KMS-11 (cell line): ENCODE measurements at regions not wholly inside any gene's neighbourhood (a gene's known extent, or its start where the extent isn't known, plus 50 kb on each side); places are given as distances from the start of the nearest gene placed in this dataset.

ENCODE experiments used
- H2AFZ ChIP-seq: fragments of 200-600 bp; sonication (generic); 2 replicates; pipeline ENCODE4 v1.6.1; 2016; ENCODE audit warnings: antibody characterized with exemption, mixed run types, low read depth
- H3K27ac ChIP-seq: fragments of 200-600 bp; sonication (generic); 2 replicates; pipeline ENCODE4 v1.6.1; 2016; ENCODE audit warnings: mild to moderate bottlenecking, mixed run types
- H3K27me3 ChIP-seq: fragments of 200-600 bp; sonication (generic); 2 replicates; pipeline ENCODE4 v1.6.1; 2017; ENCODE audit warnings: mild to moderate bottlenecking, low read depth, mixed run types, moderate library complexity; ENCODE audit not compliant: insufficient read depth
- H3K36me3 ChIP-seq: fragments of 200-600 bp; sonication (generic); 2 replicates; pipeline ENCODE4 v1.6.1; 2017; ENCODE audit warnings: mild to moderate bottlenecking, mixed run types; ENCODE audit not compliant: insufficient read depth
- H3K4me1 ChIP-seq: fragments of 200-600 bp; sonication (generic); 2 replicates; pipeline ENCODE4 v1.6.1; 2016; ENCODE audit warnings: mild to moderate bottlenecking, low read depth, mixed run types; ENCODE audit not compliant: poor library complexity, severe bottlenecking
- H3K4me2 ChIP-seq: fragments of 200-600 bp; sonication (generic); 2 replicates; pipeline ENCODE4 v1.7.0; 2016; ENCODE audit warnings: mild to moderate bottlenecking, mixed run types
- H3K4me3 ChIP-seq: fragments of 200-600 bp; sonication (generic); IDR thresholded peaks from 2 replicates; pipeline ENCODE4 v1.6.1; 2017; ENCODE audit warnings: low read depth, low read length, mixed read lengths; ENCODE audit not compliant: insufficient read depth
- H3K79me2 ChIP-seq: fragments of 200-600 bp; sonication (generic); 2 replicates; pipeline ENCODE4 v1.6.1; 2016; ENCODE audit warnings: low read depth, mixed run types; ENCODE audit not compliant: insufficient read depth
- H3K9ac ChIP-seq: fragments of 200-600 bp; sonication (generic); 2 replicates; pipeline ENCODE4 v1.6.1; 2016; ENCODE audit warnings: mild to moderate bottlenecking, mixed run types
- H4K20me1 ChIP-seq: fragments of 200-600 bp; sonication (generic); 2 replicates; pipeline ENCODE4 v1.6.1; 2016; ENCODE audit warnings: mild to moderate bottlenecking, mixed run types; ENCODE audit not compliant: insufficient read depth
- CTCF ChIP-seq: fragments of 200-600 bp; sonication (generic); conservative IDR thresholded peaks from 2 replicates; pipeline ENCODE4 v1.6.1; 2017; ENCODE audit warnings: low read depth, mild to moderate bottlenecking, antibody characterized with exemption, low read length, moderate library complexity, mixed read lengths

- H3K4me2 ChIP-seq: peak overlapping the region; percentile 39; the same call in 1 of the 2 replicates
- no peaks in the 10 kb centered on the region for H3K36me3 ChIP-seq
- H3K4me1 ChIP-seq: peaks cover 26% of the 10 kb centered on the region
- H3K4me3 ChIP-seq: no peak overlapping the region
- TF ChIP-seq CTCF: no peak
- H3K79me2 ChIP-seq: no peaks in the 10 kb centered on the region
- H2AFZ ChIP-seq: no peak overlapping the region; the same call in 1 of the 2 replicates
- H3K27me3 ChIP-seq: no peaks in the 10 kb centered on the region
- no peaks in the 10 kb centered on the region for H4K20me1 ChIP-seq
- H3K9ac ChIP-seq: no peak overlapping the region
- peak overlapping the region; percentile 30; the same call in 1 of the 2 replicates for H3K27ac ChIP-seq
Measured at GRCh38 chrX:43345166-43345565, 310.9 kb upstream of the MAOA start.

GRCh38 chrX:43349363-43349762 is 306.7 kb upstream of the MAOA start:
- H3K79me2 ChIP-seq: no peaks in the 10 kb centered on the region
- H3K4me2 ChIP-seq: no peak overlapping the region
- no peaks in the 10 kb centered on the region for H3K36me3 ChIP-seq
- H3K27ac ChIP-seq: no peak overlapping the region
- H3K9ac ChIP-seq: no peak overlapping the region
- H2AFZ ChIP-seq: no peak overlapping the region
- peak; percentile 75 for TF ChIP-seq CTCF
- H3K4me3 ChIP-seq: no peak overlapping the region
- peaks cover 17% of the 10 kb centered on the region for H3K4me1 ChIP-seq
- H3K27me3 ChIP-seq: no peaks in the 10 kb centered on the region
- H4K20me1 ChIP-seq: no peaks in the 10 kb centered on the region

GRCh38 chrX:43350935-43351334 is 305.2 kb upstream of the MAOA start:
- H2AFZ ChIP-seq: no peak overlapping the region
- H3K4me3 ChIP-seq: no peak overlapping the region
- H3K4me1 ChIP-seq: peaks cover 1% of the 10 kb centered on the region
- no peak overlapping the region for H3K27ac ChIP-seq
- H3K79me2 ChIP-seq: no peaks in the 10 kb centered on the region
- no peak overlapping the region for H3K9ac ChIP-seq
- no peak for TF ChIP-seq CTCF
- H3K27me3 ChIP-seq: no peaks in the 10 kb centered on the region
- no peaks in the 10 kb centered on the region for H3K36me3 ChIP-seq
- H3K4me2 ChIP-seq: no peak overlapping the region
- no peaks in the 10 kb centered on the region for H4K20me1 ChIP-seq

- Histone ChIP-seq H3K4me2 (no peak overlapping the region), H3K27me3 (no peaks in the 10 kb centered on the region), H3K4me3 (no peak overlapping the region), H3K4me1 (no peaks in the 10 kb centered on the region), H3K36me3 (no peaks in the 10 kb centered on the region), H3K79me2 (no peaks in the 10 kb centered on the region), H2AFZ (no peak overlapping the region), H3K27ac (no peak overlapping the region), H3K9ac (no peak overlapping the region), H4K20me1 (no peaks in the 10 kb centered on the region)
- TF ChIP-seq CTCF: no peak
Measured at GRCh38 chrX:43357741-43358140, 298.4 kb upstream of the MAOA start.
